GM12801 (cell line): ENCODE measurements at regions not wholly inside any gene's neighbourhood (a gene's known extent, or its start where the extent isn't known, plus 50 kb on each side); places are given as distances from the start of the nearest gene placed in this dataset.

ENCODE experiments used
- TF ChIP-seq, protein P1 (sequence below): IDR thresholded peaks from one replicate; pipeline ENCODE4 v1.5.1; 2011; ENCODE audit warnings: control low read depth; ENCODE audit not compliant: insufficient read length; ENCODE audit errors: extremely low read depth

DNA sequence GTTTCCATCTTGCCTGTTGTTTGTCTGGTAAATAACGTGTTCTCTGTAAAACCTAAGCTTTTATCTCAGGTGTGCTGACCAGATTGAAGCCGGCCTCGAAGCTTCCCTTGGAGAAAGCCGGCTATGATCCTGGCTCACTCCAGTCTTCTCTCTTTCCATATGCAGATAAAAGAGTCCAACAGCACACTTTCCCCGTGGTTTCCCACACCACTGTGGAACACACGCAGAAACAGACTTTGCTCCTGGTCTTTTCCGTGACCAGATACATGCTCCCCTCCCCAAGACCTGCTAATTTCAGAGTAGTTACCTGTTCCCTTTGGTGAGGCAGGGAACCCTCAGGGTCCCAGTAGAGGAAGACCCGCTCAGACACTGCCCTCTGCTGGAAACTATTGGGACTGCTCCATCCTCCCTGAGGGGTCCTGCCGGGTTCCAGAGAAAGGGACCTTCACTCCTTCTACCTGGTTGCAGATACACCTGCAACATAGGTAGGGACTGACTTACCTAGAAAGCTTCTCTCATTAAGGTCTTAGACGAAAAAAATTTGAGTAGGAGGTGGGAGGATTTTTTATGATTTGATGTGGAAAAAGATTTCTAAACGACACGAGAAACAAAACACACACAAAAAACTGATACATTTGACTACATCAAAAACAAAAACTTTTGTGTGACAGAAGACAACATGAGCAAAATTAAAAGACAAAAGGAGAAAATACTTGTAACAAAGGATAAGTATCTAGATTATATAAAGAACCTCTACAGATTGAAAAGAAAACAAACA lies 415.4 kb upstream of the CCDC196 start:
- TF ChIP-seq, protein P1, sequence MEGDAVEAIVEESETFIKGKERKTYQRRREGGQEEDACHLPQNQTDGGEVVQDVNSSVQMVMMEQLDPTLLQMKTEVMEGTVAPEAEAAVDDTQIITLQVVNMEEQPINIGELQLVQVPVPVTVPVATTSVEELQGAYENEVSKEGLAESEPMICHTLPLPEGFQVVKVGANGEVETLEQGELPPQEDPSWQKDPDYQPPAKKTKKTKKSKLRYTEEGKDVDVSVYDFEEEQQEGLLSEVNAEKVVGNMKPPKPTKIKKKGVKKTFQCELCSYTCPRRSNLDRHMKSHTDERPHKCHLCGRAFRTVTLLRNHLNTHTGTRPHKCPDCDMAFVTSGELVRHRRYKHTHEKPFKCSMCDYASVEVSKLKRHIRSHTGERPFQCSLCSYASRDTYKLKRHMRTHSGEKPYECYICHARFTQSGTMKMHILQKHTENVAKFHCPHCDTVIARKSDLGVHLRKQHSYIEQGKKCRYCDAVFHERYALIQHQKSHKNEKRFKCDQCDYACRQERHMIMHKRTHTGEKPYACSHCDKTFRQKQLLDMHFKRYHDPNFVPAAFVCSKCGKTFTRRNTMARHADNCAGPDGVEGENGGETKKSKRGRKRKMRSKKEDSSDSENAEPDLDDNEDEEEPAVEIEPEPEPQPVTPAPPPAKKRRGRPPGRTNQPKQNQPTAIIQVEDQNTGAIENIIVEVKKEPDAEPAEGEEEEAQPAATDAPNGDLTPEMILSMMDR: no peak

DNA sequence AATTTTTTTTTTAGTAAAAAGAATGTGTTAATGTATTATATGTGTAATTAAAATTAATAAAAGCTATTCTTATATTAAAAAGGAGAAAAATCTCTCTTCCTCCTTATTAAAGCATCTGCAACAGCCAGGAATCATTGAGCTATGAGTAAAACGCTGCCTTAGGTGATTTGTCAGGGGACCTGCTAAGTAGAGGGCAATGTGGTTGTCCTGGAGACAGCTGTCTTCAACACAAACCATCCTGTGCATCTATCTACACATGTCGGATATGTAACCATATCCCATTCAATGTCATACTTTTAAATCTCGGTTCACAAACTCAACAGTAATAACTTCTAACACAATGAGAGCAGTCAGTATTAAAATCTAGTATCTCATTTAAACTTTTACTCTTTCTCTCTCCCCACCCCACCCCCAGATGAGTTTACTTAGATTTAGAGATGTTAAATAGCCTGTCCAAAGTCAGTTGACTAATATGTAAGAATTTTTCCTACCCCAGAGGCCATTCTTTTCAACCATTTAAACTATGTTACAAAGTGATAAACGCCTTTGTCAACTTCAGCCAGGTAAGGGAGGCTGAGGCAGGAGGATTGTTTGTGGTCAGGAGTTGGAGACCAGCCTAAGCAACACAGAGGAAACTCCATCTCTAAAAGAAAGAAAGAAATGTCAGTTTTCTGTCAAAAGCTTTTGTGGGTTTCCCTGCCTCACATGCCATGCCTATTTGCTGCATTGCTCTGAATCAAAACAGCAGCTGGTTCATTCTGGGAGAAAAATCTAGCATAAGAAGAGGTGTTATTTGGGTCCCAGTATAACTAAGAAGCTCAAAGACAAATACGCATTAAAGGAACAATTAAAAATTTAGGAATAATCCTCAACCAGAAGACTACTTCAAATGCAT lies 413.7 kb upstream of the CCDC196 start:
- TF ChIP-seq, protein P1: no peak

DNA sequence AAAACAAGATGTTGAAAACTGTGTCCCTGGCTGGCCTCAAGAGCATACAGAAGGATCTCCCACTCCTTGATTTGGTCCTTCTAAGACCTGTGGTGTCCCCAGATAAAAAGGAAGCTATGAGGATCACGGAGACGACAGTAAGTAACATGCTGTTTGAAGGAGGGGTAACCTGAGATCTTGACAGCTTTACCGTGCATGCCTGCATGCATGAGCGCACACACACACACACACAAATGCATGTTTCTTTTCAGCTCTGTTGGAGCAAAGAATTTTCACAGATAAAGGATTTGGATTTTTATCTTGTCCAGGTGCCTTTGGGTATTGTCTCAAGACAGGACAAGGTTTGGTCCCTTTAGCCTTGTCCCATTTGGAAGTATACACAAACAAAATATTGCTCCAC lies 411.6 kb upstream of the CCDC196 start:
- TF ChIP-seq, protein P1: no peak

DNA sequence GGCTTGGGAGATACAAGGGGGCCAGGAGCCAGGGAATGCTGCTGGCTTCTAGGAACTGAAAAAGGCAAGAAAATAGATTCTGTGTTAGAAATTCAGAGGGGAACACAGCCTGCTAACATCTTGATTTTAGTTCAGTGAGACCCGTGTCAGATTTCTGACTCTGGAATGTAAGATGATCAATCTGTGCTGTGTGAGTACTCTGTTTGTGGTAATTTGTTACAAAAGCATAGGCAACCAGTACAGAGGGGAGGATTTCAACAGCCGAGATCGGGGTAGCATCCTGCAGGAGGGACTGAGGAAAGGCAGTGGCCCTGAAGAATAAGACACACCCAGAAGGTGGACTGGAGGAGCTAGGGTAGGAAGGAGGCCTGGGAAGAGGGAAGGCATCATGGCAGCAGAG lies 410.0 kb upstream of the CCDC196 start:
- TF ChIP-seq, protein P1: no peak

DNA sequence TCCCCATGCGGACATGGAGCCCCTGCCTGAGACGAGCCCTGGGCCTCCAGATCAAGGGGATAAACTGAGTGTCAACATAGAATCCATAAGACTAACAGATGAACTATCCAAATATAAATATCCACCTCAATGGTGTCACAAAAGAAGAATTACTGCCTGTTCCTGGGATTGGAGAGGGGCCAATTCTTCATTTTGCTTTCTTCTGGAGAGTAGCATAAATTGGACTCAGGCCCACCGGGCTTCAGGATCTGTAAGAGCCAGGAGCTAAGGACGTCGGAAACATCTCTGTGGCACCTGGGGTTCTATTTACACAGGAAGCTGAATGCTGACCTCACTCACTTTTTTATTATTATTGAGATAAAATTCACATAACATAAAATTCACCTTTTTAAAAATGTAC lies 408.2 kb upstream of the CCDC196 start:
- TF ChIP-seq, protein P1: no peak

DNA sequence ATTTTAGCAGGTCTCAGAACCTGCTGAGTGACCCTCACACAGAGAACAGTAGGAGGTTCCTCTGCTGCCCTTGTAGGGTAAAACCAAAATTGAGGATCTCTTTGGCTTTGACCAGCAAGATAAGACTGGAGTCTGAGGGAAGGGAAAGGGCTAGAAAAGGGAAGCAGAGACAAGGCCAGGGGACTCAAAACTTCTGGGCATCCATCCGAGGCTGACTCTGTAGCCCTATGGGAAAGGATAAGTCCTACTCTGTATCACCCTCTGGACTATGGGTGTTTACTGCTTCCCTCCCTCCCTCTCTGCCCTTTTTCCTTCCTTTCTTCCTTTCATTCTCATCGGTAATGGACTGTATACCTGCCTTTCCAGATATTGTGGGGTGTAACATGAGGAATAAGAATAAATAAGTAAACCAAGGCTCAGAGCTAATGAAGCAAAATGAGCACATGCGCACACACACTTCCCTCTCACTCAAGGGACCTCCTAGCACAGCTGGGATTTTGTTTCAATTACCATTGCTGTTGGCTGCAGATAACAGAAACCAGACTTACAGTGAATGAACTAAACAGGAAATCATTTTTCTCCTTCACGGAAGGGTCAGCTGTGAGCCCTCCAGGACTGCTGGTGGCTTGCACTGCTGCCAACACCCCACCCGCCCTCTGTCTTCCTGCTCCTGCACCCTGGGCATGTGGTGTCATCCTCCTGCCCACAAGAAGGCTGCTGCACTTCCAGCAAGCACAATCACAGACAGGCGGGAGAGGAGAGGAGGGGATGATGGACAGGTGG lies 404.4 kb upstream of the CCDC196 start:
- TF ChIP-seq, protein P1: no peak

DNA sequence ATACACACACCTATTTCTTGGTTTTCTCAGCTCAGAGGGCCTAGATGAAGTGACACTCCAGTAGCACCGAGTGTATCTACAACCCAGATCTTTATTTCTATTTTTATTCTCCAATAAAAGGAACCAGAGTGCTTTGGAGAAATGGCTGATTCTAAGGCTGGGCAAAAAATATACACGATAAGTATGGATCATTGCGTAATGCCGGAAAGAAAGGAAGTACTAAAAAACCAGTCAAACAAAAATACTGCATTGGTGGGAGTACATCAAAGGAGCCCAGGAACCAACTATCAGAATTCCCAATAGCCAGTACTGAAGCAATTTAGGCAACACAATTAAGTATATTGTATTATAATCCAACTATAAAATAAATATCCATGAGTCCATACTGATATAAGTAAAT lies 400.9 kb upstream of the CCDC196 start:
- TF ChIP-seq, protein P1: no peak
